ENCODE measurements at regions not wholly inside any gene's neighbourhood (a gene's known extent, or its start where the extent isn't known, plus 50 kb on each side); places are given as distances from the start of the nearest gene placed in this dataset.

DNA sequence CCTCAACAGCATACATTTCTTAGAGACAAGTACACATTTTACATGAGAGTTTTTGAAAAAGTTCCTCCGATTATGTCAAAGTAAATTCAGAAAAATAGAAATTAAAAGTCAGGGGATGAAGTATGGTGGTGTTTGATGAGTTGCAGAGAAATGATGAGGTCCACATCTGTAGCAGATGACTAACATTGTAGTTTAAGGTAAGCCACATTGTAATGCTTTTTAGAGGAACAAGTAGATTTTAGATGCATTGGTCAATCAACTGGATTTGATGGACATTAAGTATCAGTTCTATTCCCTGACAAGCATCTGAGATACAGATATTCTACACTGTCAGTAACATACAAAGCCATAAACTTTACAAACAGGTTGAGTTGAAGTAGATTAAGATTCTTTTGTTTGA lies 402.4 kb upstream of the RORB start:
- TF ChIP-seq, protein P1, sequence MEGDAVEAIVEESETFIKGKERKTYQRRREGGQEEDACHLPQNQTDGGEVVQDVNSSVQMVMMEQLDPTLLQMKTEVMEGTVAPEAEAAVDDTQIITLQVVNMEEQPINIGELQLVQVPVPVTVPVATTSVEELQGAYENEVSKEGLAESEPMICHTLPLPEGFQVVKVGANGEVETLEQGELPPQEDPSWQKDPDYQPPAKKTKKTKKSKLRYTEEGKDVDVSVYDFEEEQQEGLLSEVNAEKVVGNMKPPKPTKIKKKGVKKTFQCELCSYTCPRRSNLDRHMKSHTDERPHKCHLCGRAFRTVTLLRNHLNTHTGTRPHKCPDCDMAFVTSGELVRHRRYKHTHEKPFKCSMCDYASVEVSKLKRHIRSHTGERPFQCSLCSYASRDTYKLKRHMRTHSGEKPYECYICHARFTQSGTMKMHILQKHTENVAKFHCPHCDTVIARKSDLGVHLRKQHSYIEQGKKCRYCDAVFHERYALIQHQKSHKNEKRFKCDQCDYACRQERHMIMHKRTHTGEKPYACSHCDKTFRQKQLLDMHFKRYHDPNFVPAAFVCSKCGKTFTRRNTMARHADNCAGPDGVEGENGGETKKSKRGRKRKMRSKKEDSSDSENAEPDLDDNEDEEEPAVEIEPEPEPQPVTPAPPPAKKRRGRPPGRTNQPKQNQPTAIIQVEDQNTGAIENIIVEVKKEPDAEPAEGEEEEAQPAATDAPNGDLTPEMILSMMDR (IDR thresholded peaks at IDR 0.05; ENCODE audit: insufficient read depth in 1 of 2, low read depth in 1 of 2, low read length in 1 of 2, severe bottlenecking in 1 of 2, unreplicated experiment in 1 of 2), result no peak
- Mint-ChIP-seq H3K27ac (ENCODE audit: unreplicated experiment) (no peak overlapping the region), H3K27me3 (ENCODE audit: insufficient read depth, unreplicated experiment) (no peaks in the 10 kb centered on the region), H3K9me3 (ENCODE audit: unreplicated experiment) (no peaks in the 10 kb centered on the region), H3K36me3 (ENCODE audit: insufficient read depth, unreplicated experiment) (no peaks in the 10 kb centered on the region), H3K4me1 (ENCODE audit: low read depth, unreplicated experiment) (no peaks in the 10 kb centered on the region), H3K4me3 (ENCODE audit: unreplicated experiment) (no peak overlapping the region)
- H3K4me1 ChIP-seq, result no peaks in the 10 kb centered on the region
- CTCF ChIA-PET, result no interaction called here
- H3K36me3 ChIP-seq (ENCODE audit: control insufficient read depth, insufficient read depth, low read length), result no peaks in the 10 kb centered on the region
- DNase-seq, result no peak
- H3K27me3 ChIP-seq (replicated peaks; ENCODE audit: control insufficient read depth, insufficient read depth, low read length), result no peaks in the 10 kb centered on the region
- H3K9me3 ChIP-seq, result no peaks in the 10 kb centered on the region
- BruUV-seq (replicated peaks), result no TSS peak
- POLR2A ChIA-PET, result no interaction called here
- intact Hi-C loops (cut with micrococcal nuclease; ENCODE audit: unreplicated experiment), result no loop called here
- H3K4me3 ChIP-seq (ENCODE audit: low read depth, low read length), result no peak overlapping the region

DNA sequence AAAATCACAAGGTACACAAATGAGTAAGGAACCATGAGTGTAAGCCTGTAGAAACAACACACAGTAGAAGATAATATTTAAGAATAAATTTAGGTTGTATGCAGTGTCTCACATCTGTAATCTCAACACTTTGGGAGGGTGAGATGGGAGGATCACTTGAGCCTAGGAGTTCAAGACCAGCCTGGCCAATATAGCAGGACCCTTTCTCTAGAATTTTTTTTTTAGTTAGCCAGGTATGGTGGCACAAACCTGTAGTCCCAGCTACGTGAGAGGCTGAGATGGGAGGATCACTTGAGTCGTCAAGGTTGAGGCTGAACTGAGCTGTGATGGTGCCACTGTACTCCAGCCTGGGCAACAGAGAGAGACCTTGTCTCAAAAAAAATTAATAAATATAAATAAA lies 401.2 kb upstream of the RORB start:
- Histone ChIP-seq H3K4me3 (ENCODE audit: low read depth, low read length) (no peak overlapping the region), H3K4me1 (no peaks in the 10 kb centered on the region), H3K36me3 (ENCODE audit: control insufficient read depth, insufficient read depth, low read length) (no peaks in the 10 kb centered on the region), H3K27me3 (replicated peaks; ENCODE audit: control insufficient read depth, insufficient read depth, low read length) (no peaks in the 10 kb centered on the region), H3K9me3 (no peaks in the 10 kb centered on the region)
- ChIA-PET POLR2A (no interaction called here), CTCF (no interaction called here)
- H3K27me3 Mint-ChIP-seq (ENCODE audit: insufficient read depth, unreplicated experiment), result no peaks in the 10 kb centered on the region
- H3K9me3 Mint-ChIP-seq (ENCODE audit: unreplicated experiment), result no peaks in the 10 kb centered on the region
- intact Hi-C loops (cut with micrococcal nuclease; ENCODE audit: unreplicated experiment), result no loop called here
- no peak overlapping the region for H3K27ac Mint-ChIP-seq (ENCODE audit: unreplicated experiment)
- DNase-seq, result no peak
- H3K4me3 Mint-ChIP-seq (ENCODE audit: unreplicated experiment), result no peak overlapping the region
- no TSS peak for BruUV-seq (replicated peaks)
- H3K36me3 Mint-ChIP-seq (ENCODE audit: insufficient read depth, unreplicated experiment), result no peaks in the 10 kb centered on the region
- H3K4me1 Mint-ChIP-seq (ENCODE audit: low read depth, unreplicated experiment), result no peaks in the 10 kb centered on the region
- TF ChIP-seq, protein P1 (IDR thresholded peaks at IDR 0.05; ENCODE audit: insufficient read depth in 1 of 2, low read depth in 1 of 2, low read length in 1 of 2, severe bottlenecking in 1 of 2, unreplicated experiment in 1 of 2), result no peak

DNA sequence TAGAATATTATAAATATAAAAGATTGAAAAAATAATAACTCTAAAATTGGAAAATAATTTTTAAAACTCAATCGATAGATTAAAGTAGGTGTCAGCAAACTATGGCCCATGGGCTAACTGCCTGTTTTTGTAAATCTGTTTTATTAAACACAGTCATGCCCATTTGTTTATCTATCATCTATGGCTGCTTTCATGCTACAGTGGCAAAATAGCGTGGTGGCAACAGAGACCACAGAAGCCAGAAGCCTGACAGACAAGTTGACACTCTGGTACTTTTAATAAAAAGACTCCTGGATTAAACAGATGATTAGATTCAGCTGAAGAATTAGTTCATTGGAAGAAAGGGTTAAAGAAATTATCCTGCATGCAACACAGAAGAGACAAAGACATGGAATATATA lies 400.7 kb upstream of the RORB start:
- no TSS peak for BruUV-seq (replicated peaks)
- intact Hi-C loops (cut with micrococcal nuclease; ENCODE audit: unreplicated experiment), result no loop called here
- Mint-ChIP-seq H3K36me3 (ENCODE audit: insufficient read depth, unreplicated experiment) (no peaks in the 10 kb centered on the region), H3K4me1 (ENCODE audit: low read depth, unreplicated experiment) (no peaks in the 10 kb centered on the region), H3K4me3 (ENCODE audit: unreplicated experiment) (no peak overlapping the region), H3K9me3 (ENCODE audit: unreplicated experiment) (no peaks in the 10 kb centered on the region), H3K27me3 (ENCODE audit: insufficient read depth, unreplicated experiment) (no peaks in the 10 kb centered on the region), H3K27ac (ENCODE audit: unreplicated experiment) (no peak overlapping the region)
- no peak overlapping the region for H3K4me3 ChIP-seq (ENCODE audit: low read depth, low read length)
- DNase-seq, result no peak
- ChIA-PET POLR2A (no interaction called here), CTCF (no interaction called here)
- TF ChIP-seq, protein P1 (IDR thresholded peaks at IDR 0.05; ENCODE audit: insufficient read depth in 1 of 2, low read depth in 1 of 2, low read length in 1 of 2, severe bottlenecking in 1 of 2, unreplicated experiment in 1 of 2), result no peak
- no peaks in the 10 kb centered on the region for H3K27me3 ChIP-seq (replicated peaks; ENCODE audit: control insufficient read depth, insufficient read depth, low read length)
- H3K4me1 ChIP-seq, result no peaks in the 10 kb centered on the region
- H3K9me3 ChIP-seq, result no peaks in the 10 kb centered on the region
- no peaks in the 10 kb centered on the region for H3K36me3 ChIP-seq (ENCODE audit: control insufficient read depth, insufficient read depth, low read length)

All from Caco-2 (cell line).